ENCODE measurements at regions not wholly inside any gene's neighbourhood (a gene's known extent, or its start where the extent isn't known, plus 50 kb on each side); places are given as distances from the start of the nearest gene placed in this dataset.

- Mint-ChIP-seq H3K9me3 (ENCODE audit: low read depth, unreplicated experiment) (no peaks in the 10 kb centered on the region), H3K27ac (ENCODE audit: unreplicated experiment) (no peak overlapping the region), H3K4me1 (ENCODE audit: low read depth, unreplicated experiment) (no peaks in the 10 kb centered on the region), H3K27me3 (ENCODE audit: unreplicated experiment) (peaks cover 20% of the 10 kb centered on the region), H3K4me3 (ENCODE audit: low read depth, unreplicated experiment) (no peak overlapping the region), H3K36me3 (ENCODE audit: insufficient read depth, unreplicated experiment) (no peaks in the 10 kb centered on the region)
- no TSS peak for BruUV-seq (replicated peaks)
- intact Hi-C loops (cut with micrococcal nuclease; ENCODE audit: unreplicated experiment), result no loop called here
- TF ChIP-seq, protein P1, sequence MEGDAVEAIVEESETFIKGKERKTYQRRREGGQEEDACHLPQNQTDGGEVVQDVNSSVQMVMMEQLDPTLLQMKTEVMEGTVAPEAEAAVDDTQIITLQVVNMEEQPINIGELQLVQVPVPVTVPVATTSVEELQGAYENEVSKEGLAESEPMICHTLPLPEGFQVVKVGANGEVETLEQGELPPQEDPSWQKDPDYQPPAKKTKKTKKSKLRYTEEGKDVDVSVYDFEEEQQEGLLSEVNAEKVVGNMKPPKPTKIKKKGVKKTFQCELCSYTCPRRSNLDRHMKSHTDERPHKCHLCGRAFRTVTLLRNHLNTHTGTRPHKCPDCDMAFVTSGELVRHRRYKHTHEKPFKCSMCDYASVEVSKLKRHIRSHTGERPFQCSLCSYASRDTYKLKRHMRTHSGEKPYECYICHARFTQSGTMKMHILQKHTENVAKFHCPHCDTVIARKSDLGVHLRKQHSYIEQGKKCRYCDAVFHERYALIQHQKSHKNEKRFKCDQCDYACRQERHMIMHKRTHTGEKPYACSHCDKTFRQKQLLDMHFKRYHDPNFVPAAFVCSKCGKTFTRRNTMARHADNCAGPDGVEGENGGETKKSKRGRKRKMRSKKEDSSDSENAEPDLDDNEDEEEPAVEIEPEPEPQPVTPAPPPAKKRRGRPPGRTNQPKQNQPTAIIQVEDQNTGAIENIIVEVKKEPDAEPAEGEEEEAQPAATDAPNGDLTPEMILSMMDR (IDR thresholded peaks at IDR 0.05; ENCODE audit: unreplicated experiment), result no peak
- CTCF ChIA-PET, result no interaction called here
- no peak for DNase-seq
Observed at GRCh38 chr9:78547831-78548230, 250.9 kb downstream of the PSAT1 start.

GRCh38 chr9:78548670-78549069 lies 251.7 kb downstream of the PSAT1 start:
- H3K27me3 Mint-ChIP-seq (ENCODE audit: unreplicated experiment), result peaks cover 20% of the 10 kb centered on the region
- CTCF ChIA-PET, result no interaction called here
- H3K9me3 Mint-ChIP-seq (ENCODE audit: low read depth, unreplicated experiment), result no peaks in the 10 kb centered on the region
- no TSS peak for BruUV-seq (replicated peaks)
- H3K4me1 Mint-ChIP-seq (ENCODE audit: low read depth, unreplicated experiment), result no peaks in the 10 kb centered on the region
- no peak overlapping the region for H3K27ac Mint-ChIP-seq (ENCODE audit: unreplicated experiment)
- H3K36me3 Mint-ChIP-seq (ENCODE audit: insufficient read depth, unreplicated experiment), result no peaks in the 10 kb centered on the region
- intact Hi-C loops (cut with micrococcal nuclease; ENCODE audit: unreplicated experiment), result no loop called here
- DNase-seq, result no peak
- TF ChIP-seq, protein P1 (IDR thresholded peaks at IDR 0.05; ENCODE audit: unreplicated experiment), result no peak
- no peak overlapping the region for H3K4me3 Mint-ChIP-seq (ENCODE audit: low read depth, unreplicated experiment)

DNA sequence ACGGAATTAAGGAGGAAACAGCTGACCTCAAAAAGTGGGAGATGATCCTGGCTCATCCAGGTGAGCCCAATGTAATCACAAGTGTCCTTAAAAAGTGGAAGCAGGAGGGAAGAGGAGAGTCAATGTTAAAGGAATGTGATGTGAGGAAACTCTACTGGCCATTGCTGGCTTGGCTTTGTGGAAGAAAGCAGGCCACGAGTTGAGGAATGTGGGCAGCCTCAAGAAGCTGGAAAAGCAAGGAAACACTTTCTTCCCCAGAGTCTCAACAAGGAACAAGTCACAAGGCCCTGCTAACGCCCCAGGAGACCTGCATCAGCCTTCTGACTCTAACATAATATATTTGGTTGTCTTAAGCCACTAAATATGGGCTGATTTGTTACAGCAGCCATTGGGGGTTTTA lies 252.8 kb downstream of the PSAT1 start:
- DNase-seq, result no peak
- intact Hi-C loops (cut with micrococcal nuclease; ENCODE audit: unreplicated experiment), result no loop called here
- TF ChIP-seq, protein P1 (IDR thresholded peaks at IDR 0.05; ENCODE audit: unreplicated experiment), result no peak
- no peaks in the 10 kb centered on the region for H3K4me1 Mint-ChIP-seq (ENCODE audit: low read depth, unreplicated experiment)
- H3K27ac Mint-ChIP-seq (ENCODE audit: unreplicated experiment), result no peak overlapping the region
- peaks cover 20% of the 10 kb centered on the region for H3K27me3 Mint-ChIP-seq (ENCODE audit: unreplicated experiment)
- no peaks in the 10 kb centered on the region for H3K36me3 Mint-ChIP-seq (ENCODE audit: insufficient read depth, unreplicated experiment)
- no TSS peak for BruUV-seq (replicated peaks)
- H3K4me3 Mint-ChIP-seq (ENCODE audit: low read depth, unreplicated experiment), result no peak overlapping the region
- CTCF ChIA-PET, result no interaction called here
- H3K9me3 Mint-ChIP-seq (ENCODE audit: low read depth, unreplicated experiment), result no peaks in the 10 kb centered on the region

DNA sequence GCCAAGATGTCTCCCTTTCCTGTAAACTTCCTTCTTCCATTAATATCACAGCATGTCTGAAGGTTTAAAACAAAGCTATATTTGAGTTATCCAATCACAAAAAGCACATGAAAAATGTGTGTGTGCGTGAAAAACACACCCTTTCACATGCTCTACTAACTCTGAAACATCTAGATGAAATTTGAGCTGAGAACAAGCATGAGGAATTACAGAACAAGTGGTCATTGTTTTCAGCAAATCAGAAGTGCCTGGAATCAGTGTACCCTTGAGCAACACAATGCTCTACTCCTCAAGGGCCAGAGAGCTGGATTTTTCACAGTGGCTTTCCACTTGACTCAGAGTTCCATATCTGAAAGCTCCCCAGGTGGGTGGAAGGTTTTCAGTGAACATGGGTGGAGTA lies 255.9 kb downstream of the PSAT1 start:
- CTCF ChIA-PET, result interaction anchor here (0.7 kb wide), 1 partner anchor 20 kb away, joined by 3 read pairs; no protein-coding TSS in a partner anchor
- DNase-seq, result no peak
- peaks cover 2% of the 10 kb centered on the region for H3K9me3 Mint-ChIP-seq (ENCODE audit: low read depth, unreplicated experiment)
- no peak overlapping the region for H3K27ac Mint-ChIP-seq (ENCODE audit: unreplicated experiment)
- no peaks in the 10 kb centered on the region for H3K36me3 Mint-ChIP-seq (ENCODE audit: insufficient read depth, unreplicated experiment)
- intact Hi-C loops (cut with micrococcal nuclease; ENCODE audit: unreplicated experiment), result no loop called here
- BruUV-seq (replicated peaks), result no TSS peak
- H3K4me1 Mint-ChIP-seq (ENCODE audit: low read depth, unreplicated experiment), result no peaks in the 10 kb centered on the region
- no peak overlapping the region for H3K4me3 Mint-ChIP-seq (ENCODE audit: low read depth, unreplicated experiment)
- TF ChIP-seq, protein P1 (IDR thresholded peaks at IDR 0.05; ENCODE audit: unreplicated experiment), result no peak
- peaks cover under 1% of the 10 kb centered on the region for H3K27me3 Mint-ChIP-seq (ENCODE audit: unreplicated experiment)
